ENCODE measurements at regions not wholly inside any gene's neighbourhood (a gene's known extent, or its start where the extent isn't known, plus 50 kb on each side); places are given as distances from the start of the nearest gene placed in this dataset.

DNA sequence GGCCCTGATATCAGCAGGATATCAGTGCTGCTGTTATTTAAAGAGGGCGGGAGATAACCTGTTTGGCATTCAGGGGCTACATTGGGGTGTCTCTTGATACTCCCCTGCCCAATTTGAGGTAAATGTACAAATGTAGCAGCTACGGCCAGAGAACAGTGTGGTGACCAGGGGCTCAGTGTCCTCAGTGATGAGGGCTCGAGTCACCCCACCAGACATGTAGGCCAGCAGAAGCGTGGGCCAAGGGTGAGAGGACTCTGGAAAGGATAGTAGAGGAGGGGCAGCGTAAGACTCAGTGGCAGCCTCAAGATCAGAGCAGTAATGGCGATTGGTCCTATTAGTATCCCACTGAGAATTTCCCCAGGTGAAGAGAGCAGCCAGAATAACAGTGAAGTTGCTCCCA lies 108.4 kb downstream of the XCL2 start (continued):
- TF ChIP-seq, protein P1, sequence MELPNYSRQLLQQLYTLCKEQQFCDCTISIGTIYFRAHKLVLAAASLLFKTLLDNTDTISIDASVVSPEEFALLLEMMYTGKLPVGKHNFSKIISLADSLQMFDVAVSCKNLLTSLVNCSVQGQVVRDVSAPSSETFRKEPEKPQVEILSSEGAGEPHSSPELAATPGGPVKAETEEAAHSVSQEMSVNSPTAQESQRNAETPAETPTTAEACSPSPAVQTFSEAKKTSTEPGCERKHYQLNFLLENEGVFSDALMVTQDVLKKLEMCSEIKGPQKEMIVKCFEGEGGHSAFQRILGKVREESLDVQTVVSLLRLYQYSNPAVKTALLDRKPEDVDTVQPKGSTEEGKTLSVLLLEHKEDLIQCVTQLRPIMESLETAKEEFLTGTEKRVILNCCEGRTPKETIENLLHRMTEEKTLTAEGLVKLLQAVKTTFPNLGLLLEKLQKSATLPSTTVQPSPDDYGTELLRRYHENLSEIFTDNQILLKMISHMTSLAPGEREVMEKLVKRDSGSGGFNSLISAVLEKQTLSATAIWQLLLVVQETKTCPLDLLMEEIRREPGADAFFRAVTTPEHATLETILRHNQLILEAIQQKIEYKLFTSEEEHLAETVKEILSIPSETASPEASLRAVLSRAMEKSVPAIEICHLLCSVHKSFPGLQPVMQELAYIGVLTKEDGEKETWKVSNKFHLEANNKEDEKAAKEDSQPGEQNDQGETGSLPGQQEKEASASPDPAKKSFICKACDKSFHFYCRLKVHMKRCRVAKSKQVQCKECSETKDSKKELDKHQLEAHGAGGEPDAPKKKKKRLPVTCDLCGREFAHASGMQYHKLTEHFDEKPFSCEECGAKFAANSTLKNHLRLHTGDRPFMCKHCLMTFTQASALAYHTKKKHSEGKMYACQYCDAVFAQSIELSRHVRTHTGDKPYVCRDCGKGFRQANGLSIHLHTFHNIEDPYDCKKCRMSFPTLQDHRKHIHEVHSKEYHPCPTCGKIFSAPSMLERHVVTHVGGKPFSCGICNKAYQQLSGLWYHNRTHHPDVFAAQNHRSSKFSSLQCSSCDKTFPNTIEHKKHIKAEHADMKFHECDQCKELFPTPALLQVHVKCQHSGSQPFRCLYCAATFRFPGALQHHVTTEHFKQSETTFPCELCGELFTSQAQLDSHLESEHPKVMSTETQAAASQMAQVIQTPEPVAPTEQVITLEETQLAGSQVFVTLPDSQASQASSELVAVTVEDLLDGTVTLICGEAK (IDR thresholded peaks at IDR 0.05; ENCODE audit: borderline replicate concordance), result no peak
- TF ChIP-seq KDM1A (IDR thresholded peaks at IDR 0.05; ENCODE audit: borderline replicate concordance), result no peak

DNA sequence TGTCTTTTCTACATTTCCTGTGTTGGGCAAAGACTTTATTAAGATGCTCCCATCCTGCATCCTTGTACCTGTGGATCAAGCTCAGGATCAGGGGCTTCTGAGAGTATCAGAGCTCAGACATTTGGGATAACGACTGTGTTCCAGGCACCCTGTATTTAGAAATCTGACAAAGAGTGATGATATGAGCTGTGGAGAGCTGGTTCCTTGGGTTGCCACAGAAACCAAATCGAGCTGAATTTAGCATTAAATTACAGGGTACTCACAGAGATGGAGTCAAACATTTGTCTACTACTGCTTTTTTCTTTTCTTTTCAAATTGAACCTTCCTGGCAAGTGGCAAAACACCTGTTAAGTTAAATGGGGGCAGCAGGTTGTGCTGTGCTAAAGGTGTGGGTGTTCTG lies 110.6 kb downstream of the XCL2 start:
- H4K20me1 ChIP-seq (ENCODE audit: control insufficient read depth, insufficient read depth), result no peaks in the 10 kb centered on the region
- no peak overlapping the region for H2AFZ ChIP-seq (ENCODE audit: control insufficient read depth, low read depth, low read length)
- RAD21 ChIA-PET (ENCODE audit: unreplicated experiment), result interaction anchor here (1.4 to 12.3 kb wide), 4 partner anchors 87 to 674 kb away, joined by 3 to 193 read pairs (median 92); partner anchors contain the start of gene ATP1B1
- FAIRE-seq, result no peak
- POLR2A ChIA-PET, result no interaction called here
- no peak for ATAC-seq
- CTCF ChIA-PET, result interaction anchor here (0.9 to 14.9 kb wide), 5 partner anchors 8 to 203 kb away, joined by 3 to 283 read pairs (median 3); no protein-coding TSS in a partner anchor
- intact Hi-C loops (cut with micrococcal nuclease; ENCODE audit: unreplicated experiment) (loop anchor here (10.0 kb wide), 1 partner anchor 702 kb away; no protein-coding TSS in a partner anchor), in situ Hi-C loops (cut with MboI) (loop anchor here (10.0 kb wide), 1 partner anchor 912 kb away; no protein-coding TSS in a partner anchor)
- H3K9me3 ChIP-seq (replicated peaks; ENCODE audit: control insufficient read depth, insufficient read depth, low read length), result no peaks in the 10 kb centered on the region
- no peak for DNase-seq (ENCODE audit: low read depth, low spot score)
- H3K36me3 ChIP-seq (ENCODE audit: control insufficient read depth in 2 of 2, insufficient read depth in 2 of 2, low read length in 1 of 2), result no peaks in the 10 kb centered on the region
- no peak overlapping the region for H3K9ac ChIP-seq (ENCODE audit: control insufficient read depth, insufficient read depth, low read length)
- 0% methylated on average over 2 of the region's 2 CpGs for WGBS (ENCODE audit: insufficient coverage, insufficient replicate concordance, low lambda C conversion rate, missing lambda C conversion rate)
- no peaks in the 10 kb centered on the region for H3K4me1 ChIP-seq (ENCODE audit: control insufficient read depth, insufficient read depth, low read length)
- SMC1A ChIA-PET (ENCODE audit: uncharacterized antibody, unreplicated experiment), result interaction anchor here (0.7 to 16.8 kb wide), 5 partner anchors 10 to 918 kb away, joined by 3 to 314 read pairs (median 11); no protein-coding TSS in a partner anchor
- BruUV-seq (replicated peaks), result no TSS peak
- no peaks in the 10 kb centered on the region; a peak in 2 of 4 replicates for H3K27me3 ChIP-seq (replicated peaks in 1 of 2; ENCODE audit: control insufficient read depth in 2 of 2, insufficient read depth in 2 of 2, low read length in 1 of 2)
- no peaks in the 10 kb centered on the region for H3K79me2 ChIP-seq (ENCODE audit: control insufficient read depth, insufficient read depth, low read length)
- H3K27ac ChIP-seq (ENCODE audit: control insufficient read depth, insufficient read depth), result no peak overlapping the region
- H3K4me2 ChIP-seq (ENCODE audit: control insufficient read depth, insufficient read depth), result no peak overlapping the region
- no peak overlapping the region for H3K4me3 ChIP-seq
- no peak for TF ChIP-seq CHD2 (IDR thresholded peaks at IDR 0.05; ENCODE audit: borderline replicate concordance, low read depth, low read length)
- TF ChIP-seq HCFC1 (IDR thresholded peaks at IDR 0.05; ENCODE audit: low read length), result no peak
- TF ChIP-seq, protein P2, sequence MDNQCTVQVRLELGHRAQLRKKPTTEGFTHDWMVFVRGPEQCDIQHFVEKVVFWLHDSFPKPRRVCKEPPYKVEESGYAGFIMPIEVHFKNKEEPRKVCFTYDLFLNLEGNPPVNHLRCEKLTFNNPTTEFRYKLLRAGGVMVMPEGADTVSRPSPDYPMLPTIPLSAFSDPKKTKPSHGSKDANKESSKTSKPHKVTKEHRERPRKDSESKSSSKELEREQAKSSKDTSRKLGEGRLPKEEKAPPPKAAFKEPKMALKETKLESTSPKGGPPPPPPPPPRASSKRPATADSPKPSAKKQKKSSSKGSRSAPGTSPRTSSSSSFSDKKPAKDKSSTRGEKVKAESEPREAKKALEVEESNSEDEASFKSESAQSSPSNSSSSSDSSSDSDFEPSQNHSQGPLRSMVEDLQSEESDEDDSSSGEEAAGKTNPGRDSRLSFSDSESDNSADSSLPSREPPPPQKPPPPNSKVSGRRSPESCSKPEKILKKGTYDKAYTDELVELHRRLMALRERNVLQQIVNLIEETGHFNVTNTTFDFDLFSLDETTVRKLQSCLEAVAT (IDR thresholded peaks at IDR 0.05), result no peak
- TF ChIP-seq ZNF384 (IDR thresholded peaks at IDR 0.05; ENCODE audit: borderline replicate concordance, low read depth, low read length), result no peak
- no peak for TF ChIP-seq IRF4 (IDR thresholded peaks at IDR 0.05; ENCODE audit: low read depth, low read length)
- TF ChIP-seq, protein P3, sequence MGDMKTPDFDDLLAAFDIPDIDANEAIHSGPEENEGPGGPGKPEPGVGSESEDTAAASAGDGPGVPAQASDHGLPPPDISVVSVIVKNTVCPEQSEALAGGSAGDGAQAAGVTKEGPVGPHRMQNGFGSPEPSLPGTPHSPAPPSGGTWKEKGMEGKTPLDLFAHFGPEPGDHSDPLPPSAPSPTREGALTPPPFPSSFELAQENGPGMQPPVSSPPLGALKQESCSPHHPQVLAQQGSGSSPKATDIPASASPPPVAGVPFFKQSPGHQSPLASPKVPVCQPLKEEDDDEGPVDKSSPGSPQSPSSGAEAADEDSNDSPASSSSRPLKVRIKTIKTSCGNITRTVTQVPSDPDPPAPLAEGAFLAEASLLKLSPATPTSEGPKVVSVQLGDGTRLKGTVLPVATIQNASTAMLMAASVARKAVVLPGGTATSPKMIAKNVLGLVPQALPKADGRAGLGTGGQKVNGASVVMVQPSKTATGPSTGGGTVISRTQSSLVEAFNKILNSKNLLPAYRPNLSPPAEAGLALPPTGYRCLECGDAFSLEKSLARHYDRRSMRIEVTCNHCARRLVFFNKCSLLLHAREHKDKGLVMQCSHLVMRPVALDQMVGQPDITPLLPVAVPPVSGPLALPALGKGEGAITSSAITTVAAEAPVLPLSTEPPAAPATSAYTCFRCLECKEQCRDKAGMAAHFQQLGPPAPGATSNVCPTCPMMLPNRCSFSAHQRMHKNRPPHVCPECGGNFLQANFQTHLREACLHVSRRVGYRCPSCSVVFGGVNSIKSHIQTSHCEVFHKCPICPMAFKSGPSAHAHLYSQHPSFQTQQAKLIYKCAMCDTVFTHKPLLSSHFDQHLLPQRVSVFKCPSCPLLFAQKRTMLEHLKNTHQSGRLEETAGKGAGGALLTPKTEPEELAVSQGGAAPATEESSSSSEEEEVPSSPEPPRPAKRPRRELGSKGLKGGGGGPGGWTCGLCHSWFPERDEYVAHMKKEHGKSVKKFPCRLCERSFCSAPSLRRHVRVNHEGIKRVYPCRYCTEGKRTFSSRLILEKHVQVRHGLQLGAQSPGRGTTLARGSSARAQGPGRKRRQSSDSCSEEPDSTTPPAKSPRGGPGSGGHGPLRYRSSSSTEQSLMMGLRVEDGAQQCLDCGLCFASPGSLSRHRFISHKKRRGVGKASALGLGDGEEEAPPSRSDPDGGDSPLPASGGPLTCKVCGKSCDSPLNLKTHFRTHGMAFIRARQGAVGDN (IDR thresholded peaks at IDR 0.05), result no peak
- TF ChIP-seq, protein P4, sequence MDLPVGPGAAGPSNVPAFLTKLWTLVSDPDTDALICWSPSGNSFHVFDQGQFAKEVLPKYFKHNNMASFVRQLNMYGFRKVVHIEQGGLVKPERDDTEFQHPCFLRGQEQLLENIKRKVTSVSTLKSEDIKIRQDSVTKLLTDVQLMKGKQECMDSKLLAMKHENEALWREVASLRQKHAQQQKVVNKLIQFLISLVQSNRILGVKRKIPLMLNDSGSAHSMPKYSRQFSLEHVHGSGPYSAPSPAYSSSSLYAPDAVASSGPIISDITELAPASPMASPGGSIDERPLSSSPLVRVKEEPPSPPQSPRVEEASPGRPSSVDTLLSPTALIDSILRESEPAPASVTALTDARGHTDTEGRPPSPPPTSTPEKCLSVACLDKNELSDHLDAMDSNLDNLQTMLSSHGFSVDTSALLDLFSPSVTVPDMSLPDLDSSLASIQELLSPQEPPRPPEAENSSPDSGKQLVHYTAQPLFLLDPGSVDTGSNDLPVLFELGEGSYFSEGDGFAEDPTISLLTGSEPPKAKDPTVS (IDR thresholded peaks at IDR 0.05; ENCODE audit: low read depth, low read length), result no peak
- no peak for TF ChIP-seq YBX1 (IDR thresholded peaks at IDR 0.05)
- TF ChIP-seq NRF1 (conservative IDR thresholded peaks at IDR 0.05; ENCODE audit: low read depth, low read length), result no peak
- TF ChIP-seq RAD21 (IDR thresholded peaks at IDR 0.05; ENCODE audit: insufficient read depth, low read depth, low read length), result no peak

Measured in GM12878 (cell line).